ENCODE measurements at regions not wholly inside any gene's neighbourhood (a gene's known extent, or its start where the extent isn't known, plus 50 kb on each side); places are given as distances from the start of the nearest gene placed in this dataset.

DNA sequence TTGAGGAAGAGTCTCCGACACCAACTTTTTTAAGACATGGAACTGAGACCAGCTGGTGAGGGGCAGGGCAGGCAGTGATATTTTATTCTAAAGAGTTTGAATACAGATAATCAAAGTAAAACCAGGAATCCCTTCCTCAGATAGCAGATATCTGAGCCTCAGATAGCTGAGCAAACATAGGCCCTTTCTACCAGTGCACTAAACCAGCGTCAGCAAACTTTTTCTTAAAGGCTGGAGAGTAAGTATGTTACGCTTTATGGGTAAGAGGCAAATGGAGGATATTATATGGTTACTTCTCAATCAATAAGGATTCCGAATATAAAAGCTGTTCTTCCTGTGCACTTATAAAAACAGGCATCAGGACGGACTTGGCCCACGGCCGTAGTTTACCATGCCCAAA, 73.9 kb downstream of the WNT5A start:
- Histone ChIP-seq H3K4me3 (no peak overlapping the region), H3K27ac (no peak overlapping the region), H3K27me3 (no peaks in the 10 kb centered on the region), H3K4me1 (no peaks in the 10 kb centered on the region), H3K9me3 (peaks cover 0 to 5% of the 10 kb centered on the region in 2 donors), H3K36me3 (no peaks in the 10 kb centered on the region)
- DNase-seq (ENCODE audit: low spot score), result no peak
- TF ChIP-seq, protein P1, sequence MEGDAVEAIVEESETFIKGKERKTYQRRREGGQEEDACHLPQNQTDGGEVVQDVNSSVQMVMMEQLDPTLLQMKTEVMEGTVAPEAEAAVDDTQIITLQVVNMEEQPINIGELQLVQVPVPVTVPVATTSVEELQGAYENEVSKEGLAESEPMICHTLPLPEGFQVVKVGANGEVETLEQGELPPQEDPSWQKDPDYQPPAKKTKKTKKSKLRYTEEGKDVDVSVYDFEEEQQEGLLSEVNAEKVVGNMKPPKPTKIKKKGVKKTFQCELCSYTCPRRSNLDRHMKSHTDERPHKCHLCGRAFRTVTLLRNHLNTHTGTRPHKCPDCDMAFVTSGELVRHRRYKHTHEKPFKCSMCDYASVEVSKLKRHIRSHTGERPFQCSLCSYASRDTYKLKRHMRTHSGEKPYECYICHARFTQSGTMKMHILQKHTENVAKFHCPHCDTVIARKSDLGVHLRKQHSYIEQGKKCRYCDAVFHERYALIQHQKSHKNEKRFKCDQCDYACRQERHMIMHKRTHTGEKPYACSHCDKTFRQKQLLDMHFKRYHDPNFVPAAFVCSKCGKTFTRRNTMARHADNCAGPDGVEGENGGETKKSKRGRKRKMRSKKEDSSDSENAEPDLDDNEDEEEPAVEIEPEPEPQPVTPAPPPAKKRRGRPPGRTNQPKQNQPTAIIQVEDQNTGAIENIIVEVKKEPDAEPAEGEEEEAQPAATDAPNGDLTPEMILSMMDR (IDR thresholded peaks at IDR 0.05), result no peak

DNA sequence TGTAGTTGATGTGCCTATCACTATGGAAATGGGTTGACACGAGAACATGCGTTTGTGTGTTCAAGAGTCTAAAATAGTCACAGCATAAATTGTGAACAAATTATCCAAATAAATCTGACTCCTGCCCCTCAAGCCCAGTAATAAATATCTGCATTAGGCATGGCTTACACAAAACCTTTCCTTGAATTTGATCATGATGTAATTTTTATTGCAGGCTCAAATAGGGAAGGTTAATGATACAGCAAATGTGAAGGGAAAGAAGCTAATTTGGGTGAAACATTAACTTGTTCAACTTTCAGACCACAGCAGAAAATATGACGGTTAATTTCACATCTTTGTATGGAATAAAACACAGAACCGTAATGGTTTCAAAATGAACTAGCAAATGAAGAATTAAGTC, 74.6 kb downstream of the WNT5A start:
- TF ChIP-seq, protein P1 (IDR thresholded peaks at IDR 0.05), result no peak
- Histone ChIP-seq H3K4me1 (no peaks in the 10 kb centered on the region), H3K4me3 (no peak overlapping the region), H3K27ac (no peak overlapping the region), H3K9me3 (no peaks in the 10 kb centered on the region), H3K36me3 (no peaks in the 10 kb centered on the region), H3K27me3 (no peaks in the 10 kb centered on the region)
- DNase-seq (ENCODE audit: low spot score), result no peak

DNA sequence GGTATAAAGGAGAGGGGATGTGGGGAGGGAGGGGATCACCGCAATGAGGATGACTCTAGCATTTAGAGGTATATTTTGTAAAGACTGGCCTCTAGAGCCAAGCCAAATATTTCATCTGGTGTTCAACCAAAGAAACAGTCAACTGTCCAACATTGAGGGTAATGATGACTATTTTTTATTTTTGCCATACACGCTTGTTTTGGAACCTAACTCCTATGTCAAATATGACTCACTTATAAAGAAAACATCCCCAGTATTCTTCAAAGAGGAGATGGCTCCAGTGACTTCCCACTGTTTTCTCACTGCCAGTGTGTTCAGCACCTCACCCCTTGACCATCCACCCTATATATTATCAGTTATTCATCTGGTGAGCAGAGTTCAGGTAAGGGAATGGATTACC, 77.3 kb downstream of the WNT5A start:
- DNase-seq (ENCODE audit: low spot score), result no peak
- TF ChIP-seq, protein P1 (IDR thresholded peaks at IDR 0.05), result no peak
- H3K4me1 ChIP-seq, result no peaks in the 10 kb centered on the region
- H3K27ac ChIP-seq, result no peak overlapping the region
- H3K27me3 ChIP-seq, result no peaks in the 10 kb centered on the region
- no peaks in the 10 kb centered on the region for H3K36me3 ChIP-seq
- peaks cover 0 to 9% of the 10 kb centered on the region in 2 donors for H3K9me3 ChIP-seq
- no peak overlapping the region for H3K4me3 ChIP-seq

DNA sequence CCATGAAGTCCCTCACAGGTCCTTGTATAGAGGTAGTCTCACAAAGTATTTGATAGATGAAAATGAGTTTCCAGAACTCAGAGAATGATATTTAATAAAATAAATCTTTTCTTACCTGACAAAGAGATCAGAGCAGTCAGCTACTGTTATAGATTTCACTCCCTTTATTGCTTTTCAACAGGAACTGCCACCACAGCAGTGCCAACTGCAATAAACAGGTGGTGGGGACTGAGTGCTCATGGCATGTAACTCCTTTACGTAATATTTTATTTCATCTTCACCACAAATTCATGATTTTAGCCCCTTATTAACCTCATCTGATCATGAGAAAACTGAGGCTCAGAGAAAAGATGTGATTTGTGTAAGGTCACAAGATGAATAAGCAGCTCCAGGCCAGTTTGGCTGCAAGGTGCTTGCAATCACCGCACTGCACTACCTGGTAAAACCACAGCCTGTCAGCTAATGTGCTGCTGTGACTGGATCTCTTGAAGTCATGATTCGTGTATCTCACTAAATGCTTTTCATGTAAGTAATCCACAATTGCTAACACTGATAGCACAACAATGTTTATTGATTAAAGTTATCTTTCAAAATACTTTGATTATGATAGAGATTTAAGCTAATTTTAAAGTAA, 78.8 kb downstream of the WNT5A start:
- Histone ChIP-seq H3K4me1 (no peaks in the 10 kb centered on the region), H3K27me3 (no peaks in the 10 kb centered on the region), H3K36me3 (no peaks in the 10 kb centered on the region), H3K27ac (no peak overlapping the region), H3K4me3 (no peak overlapping the region), H3K9me3 (peaks cover 0 to 9% of the 10 kb centered on the region in 2 donors)
- TF ChIP-seq, protein P1 (IDR thresholded peaks at IDR 0.05), result no peak
- DNase-seq (ENCODE audit: low spot score), result no peak

DNA sequence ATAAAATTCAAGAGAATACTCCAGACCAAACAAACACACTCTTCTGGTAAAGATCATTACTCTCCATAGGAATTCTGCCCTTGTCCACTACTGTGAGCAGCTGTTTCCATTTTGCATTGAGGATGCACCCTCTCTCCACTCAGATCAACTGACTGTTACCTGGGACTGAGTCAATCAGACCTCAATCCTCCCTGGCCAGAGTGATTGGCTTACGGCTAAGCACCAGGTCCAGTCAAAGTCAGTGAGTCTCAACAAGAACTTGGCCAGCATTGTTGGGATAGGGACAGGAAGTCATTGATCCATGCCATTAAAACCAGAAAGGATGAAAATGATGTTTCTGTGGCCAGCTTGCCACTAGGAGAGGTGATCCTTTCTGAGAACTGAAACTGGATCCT, 79.7 kb downstream of the WNT5A start:
- H3K4me1 ChIP-seq, result no peaks in the 10 kb centered on the region
- H3K27ac ChIP-seq, result no peak overlapping the region
- TF ChIP-seq, protein P1 (IDR thresholded peaks at IDR 0.05), result no peak
- no peak for DNase-seq (ENCODE audit: low spot score)
- H3K4me3 ChIP-seq, result no peak overlapping the region
- H3K36me3 ChIP-seq, result no peaks in the 10 kb centered on the region
- H3K27me3 ChIP-seq, result no peaks in the 10 kb centered on the region
- H3K9me3 ChIP-seq, result peaks cover 0 to 9% of the 10 kb centered on the region in 2 donors

Data from right atrium auricular region (tissue), 2 donors.